T-helper 2 cell (primary cell): ENCODE measurements at regions not wholly inside any gene's neighbourhood (a gene's known extent, or its start where the extent isn't known, plus 50 kb on each side); places are given as distances from the start of the nearest gene placed in this dataset.
"Not testable (repeated sequence)": the region's sequence is repeated elsewhere in the genome, so short reads cannot be mapped to it uniquely, and the experiment has no call there.

Experiments used
- DNase-seq, 5 experiments: peaks; one replicate each; pipeline versions ENCODE4 v3.0.0 to v3.0.0-alpha.2; 2012 to 2022

DNA sequence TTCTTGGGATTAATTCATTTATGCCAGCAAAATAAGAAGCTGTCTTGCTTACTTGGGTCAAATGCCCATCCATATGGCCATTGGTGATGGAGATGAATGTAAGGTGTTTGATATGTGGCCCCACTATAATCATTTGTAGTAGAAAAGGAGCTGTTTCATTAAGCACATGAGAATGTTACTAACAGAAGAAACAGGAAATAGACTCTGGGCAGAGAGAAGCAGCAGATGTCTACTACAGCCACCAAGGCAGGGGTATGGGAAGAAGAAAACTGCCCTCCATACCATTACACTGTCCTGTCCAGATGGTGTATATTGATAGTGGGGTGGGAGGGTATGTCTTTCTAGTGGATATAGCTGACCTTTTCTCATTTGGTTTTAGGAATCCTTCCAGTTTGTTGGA is 386.6 kb upstream of the CLINT1 start:
- no peak for DNase-seq

DNA sequence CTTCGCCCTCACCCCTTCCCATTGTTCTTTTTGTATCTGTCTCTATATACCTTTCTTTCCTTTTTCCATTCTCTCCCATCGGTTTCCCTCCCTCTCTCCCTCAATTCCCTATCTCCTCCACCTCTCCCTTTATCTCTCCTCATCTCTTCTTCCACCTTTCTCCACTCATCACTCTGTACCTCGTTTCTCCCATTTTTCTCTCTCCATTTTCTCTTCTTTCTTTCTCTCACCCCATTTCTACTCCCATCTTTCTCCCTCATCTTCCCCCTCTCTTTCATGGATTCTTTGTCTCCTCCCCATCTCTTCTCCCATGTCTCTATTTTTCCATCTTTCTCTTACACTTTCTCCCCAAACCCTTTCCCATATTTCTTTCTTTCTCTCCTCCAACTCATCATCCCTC is 385.9 kb upstream of the CLINT1 start:
- DNase-seq, result no peak

- DNase-seq, result no peak
These were observed 377.8 kb upstream of the CLINT1 start for GRCh38 chr5:158236511-158237335.

DNA sequence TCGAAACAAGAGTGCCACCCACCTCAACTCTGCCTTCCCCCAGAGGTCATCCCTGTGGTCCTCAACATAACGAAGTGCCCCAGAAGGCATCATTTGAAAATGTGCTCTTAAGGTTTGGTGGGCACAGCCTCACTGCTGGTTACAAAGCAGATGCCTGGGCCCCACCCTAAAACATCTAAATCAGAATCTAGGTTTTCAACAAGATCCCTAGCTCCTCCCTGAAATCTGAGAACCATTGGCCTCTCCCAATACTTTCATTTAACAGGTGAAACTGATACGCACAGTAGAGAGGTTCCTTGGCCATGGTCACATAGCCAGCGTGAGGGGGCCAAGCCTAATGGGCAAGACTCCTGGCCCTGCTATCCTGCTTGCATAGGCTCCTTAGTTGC is 376.2 kb upstream of the CLINT1 start:
- DNase-seq, result no peak

DNA sequence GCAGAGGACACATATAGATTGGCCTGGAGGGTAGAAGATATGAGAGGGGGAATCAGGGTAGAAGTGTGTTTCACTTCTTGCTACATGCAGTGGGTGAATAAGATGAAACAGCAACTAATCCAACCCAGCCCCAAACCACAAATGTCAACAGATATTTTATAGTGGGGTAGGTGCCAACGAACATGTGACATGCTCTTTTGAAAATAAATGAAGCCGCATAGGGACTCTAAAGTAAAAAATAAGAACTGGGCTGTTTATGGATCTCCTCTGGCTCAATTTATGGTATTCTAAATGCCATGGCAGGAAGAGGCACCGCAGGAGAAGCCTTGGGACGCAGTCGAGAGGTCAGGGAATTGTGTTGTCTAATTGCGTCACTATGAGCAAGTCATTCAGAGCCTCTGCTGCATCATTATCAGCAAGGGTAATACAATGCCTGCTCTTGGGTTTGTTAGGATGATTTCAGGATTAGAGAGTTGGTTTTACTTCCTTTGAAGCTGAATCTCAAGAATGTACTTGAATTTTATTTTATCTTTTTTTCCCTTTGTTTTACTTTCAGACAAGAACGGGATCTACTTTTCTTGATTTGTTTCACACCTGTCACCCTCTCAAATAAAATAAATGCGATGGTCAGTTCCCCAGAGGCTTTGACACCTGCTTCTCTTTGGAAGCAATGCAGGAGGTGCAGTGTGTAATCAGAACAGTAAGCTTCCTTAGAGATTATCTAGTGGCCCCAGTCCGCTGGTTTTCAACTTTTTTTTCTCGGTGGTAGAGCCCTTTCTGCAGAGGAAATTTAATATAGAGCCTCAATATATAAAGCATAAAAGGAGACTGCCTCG is 375.6 kb upstream of the CLINT1 start:
- no peak for DNase-seq

DNA sequence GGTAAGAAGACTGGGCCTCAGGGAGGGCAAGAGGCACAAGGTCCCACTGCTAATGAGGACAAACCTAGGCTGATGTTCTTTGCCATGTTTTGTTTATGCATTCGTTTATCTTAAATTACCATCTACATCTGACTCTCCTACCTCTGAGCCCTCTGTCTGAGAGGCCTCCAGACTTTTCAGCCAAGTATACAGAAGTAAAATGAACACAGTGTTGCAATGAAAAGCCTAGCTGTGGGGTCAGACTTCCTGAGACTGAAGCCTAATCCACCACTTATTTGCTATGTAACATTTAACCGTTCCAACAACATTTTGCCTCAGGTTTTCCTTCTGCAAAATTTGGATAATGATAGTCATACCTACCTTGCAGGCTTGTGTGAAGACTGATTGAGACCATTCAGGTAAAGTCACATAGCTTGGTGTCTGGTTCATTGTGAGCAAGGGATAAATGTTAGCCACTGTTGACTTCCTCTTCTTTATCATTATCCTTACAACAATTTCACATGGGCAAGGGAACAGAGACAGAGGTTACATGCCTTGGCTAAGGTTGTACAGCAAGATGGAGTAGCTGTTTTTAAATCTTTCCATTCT is 374.9 kb upstream of the CLINT1 start:
- no peak for DNase-seq

GRCh38 chr5:158227314-158227713 is 368.4 kb upstream of the CLINT1 start:
- not testable (repeated sequence) for DNase-seq

- DNase-seq, result no peak
These were observed 367.6 kb upstream of the CLINT1 start for GRCh38 chr5:158226496-158226895.

- no peak for DNase-seq
These were observed 365.3 kb upstream of the CLINT1 start for GRCh38 chr5:158224253-158224652.

- DNase-seq, result no peak
These were observed 364.2 kb upstream of the CLINT1 start for GRCh38 chr5:158223054-158223600.

GRCh38 chr5:158212917-158213316 is 354.0 kb upstream of the CLINT1 start:
- no peak for DNase-seq

DNA sequence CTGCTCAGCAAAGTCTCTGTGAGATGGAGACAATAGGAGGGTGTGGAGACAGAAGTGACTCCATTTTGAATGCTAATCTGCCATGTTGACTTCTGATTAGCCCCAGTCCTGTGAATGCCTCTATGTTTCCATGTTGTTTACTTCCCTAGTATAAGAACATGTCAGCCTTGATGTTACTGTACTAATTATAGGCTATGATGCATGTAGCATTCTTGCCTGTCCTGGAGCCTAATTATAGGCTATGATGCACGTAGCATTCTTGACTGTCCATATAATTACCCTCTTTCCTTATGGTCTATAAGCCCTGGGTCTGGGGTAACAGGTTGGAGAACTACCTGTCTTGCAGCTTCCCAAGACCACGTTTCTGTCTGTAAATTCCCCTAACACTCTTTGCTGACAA is 353.3 kb upstream of the CLINT1 start:
- no peak for DNase-seq

DNA sequence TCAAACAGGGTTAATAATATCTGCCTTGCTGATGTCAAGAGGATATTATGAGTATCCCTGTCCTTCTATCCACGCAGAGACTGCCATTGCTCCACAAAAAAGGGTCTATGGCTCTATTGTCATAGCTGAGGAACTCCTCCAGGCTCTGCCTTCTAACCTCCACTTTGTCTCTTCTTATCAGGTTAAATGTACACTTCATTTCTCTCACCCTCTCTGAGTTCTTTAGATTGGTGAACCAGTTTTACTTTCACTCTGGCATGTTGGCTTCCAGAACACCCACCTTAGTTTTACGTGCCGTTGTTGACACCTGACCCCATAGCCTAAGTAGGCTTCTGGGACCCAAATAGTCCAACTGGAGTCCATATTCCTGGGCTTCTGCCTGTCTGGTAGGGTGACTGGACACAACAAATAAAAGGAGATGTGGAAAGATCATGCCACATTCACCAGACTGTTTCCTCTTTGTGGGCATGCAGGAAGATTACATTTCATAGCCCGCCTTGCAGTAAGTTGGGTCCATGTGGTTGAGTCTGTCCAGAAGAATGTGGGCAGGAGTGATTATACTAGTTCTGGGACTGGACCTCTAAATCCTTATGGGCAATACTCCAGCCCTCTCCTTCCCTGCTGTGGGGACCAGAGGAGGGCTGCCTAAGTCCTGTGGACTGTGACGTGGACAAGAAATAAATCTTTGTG is 350.4 kb upstream of the CLINT1 start:
- no peak for DNase-seq

DNA sequence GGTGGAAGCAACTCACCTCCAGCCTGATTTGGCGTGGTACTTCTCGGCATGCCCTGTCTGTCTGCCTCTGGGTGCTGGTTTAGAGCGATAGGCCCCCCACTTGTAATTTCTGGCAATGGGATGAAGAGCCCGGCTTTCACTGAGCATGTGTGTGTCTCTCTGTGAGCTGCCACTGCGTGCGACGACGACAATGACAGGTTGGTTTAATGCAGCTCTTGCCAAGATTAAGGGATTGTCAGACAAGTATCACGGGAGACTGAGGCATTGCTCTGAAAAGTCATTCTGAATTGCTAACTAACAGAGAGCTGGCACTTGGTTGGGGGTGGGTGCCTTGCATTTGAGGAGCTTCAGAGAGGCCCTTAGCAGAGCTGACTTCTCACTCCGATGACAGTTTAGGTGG is 348.8 kb upstream of the CLINT1 start:
- no peak for DNase-seq

DNA sequence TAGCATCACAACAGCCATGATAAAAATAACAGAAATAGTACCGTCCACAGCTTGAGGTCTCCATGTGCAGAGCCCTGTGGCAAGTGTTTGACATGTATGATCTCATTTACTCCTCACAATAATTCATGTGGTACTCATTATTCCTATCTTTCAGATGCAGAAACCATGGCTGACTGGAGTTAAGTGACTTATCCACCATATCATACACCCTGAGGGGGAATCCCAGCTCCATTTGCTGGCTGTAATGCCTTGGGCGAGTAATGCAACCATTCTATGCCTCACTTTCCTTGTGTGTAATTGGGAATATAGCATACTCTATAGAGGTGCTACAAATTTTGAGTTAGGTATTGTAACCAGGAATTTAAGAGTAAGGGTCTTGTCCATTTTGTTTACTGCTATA is 347.0 kb upstream of the CLINT1 start:
- DNase-seq, result no peak

GRCh38 chr5:158203261-158203660 is 344.3 kb upstream of the CLINT1 start:
- DNase-seq, result no peak

- no peak for DNase-seq
These were observed 343.9 kb upstream of the CLINT1 start for GRCh38 chr5:158202801-158203200.

- DNase-seq, result no peak
These were observed 341.7 kb upstream of the CLINT1 start for GRCh38 chr5:158200619-158201018.

- no peak for DNase-seq
These were observed 339.7 kb upstream of the CLINT1 start for GRCh38 chr5:158198636-158199035.

GRCh38 chr5:158195416-158196210 is 336.7 kb upstream of the CLINT1 start:
- no peak for DNase-seq

- DNase-seq, result no peak
These were observed 335.6 kb upstream of the CLINT1 start for GRCh38 chr5:158194561-158194976.

DNA sequence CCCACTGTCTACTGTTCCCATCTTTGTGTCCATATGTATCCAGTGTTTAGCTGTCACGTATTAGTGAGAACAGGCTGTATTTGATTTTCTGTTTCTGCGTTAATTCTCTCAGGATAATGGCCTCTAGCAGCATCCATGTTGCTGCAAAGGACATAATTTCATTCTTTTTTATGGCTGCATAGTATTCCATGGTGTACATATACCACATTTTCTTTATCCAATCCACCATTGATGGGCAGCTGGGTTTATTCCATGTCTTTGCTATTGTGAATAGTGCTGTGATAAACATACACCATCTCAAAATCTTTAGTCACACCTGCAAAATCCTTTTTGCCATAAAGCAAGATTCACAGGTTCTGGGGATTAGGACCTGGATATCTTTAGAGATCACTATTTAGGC is 334.4 kb upstream of the CLINT1 start:
- DNase-seq, result not testable (repeated sequence)
